Fibroblast of skin of back (primary cell): ENCODE measurements at regions not wholly inside any gene's neighbourhood (a gene's known extent, or its start where the extent isn't known, plus 50 kb on each side); places are given as distances from the start of the nearest gene placed in this dataset.
A peak's percentile ranks its signal among the peaks of the same experiment; 100 is the strongest.
"Not testable (repeated sequence)": the region's sequence is repeated elsewhere in the genome, so short reads cannot be mapped to it uniquely, and the experiment has no call there.

Experiments used
- DNase-seq: peaks from one replicate; pipeline ENCODE4 v3.0.0-alpha.2; 2013

GRCh38 chr2:39872748-39873147 lies 93.7 kb upstream of the THUMPD2 start:
- DNase-seq: no peak

GRCh38 chr2:39871291-39871761 lies 92.3 kb upstream of the THUMPD2 start:
- DNase-seq: peak; percentile 84

- DNase-seq: no peak
Observed at GRCh38 chr2:39870871-39871270, 91.8 kb upstream of the THUMPD2 start.

- DNase-seq: no peak
Observed at GRCh38 chr2:39867268-39867667, 88.2 kb upstream of the THUMPD2 start.

- no peak for DNase-seq
Observed at GRCh38 chr2:39865751-39866150, 86.7 kb upstream of the THUMPD2 start.

GRCh38 chr2:39863672-39864071 lies 84.6 kb upstream of the THUMPD2 start:
- DNase-seq: not testable (repeated sequence)

GRCh38 chr2:39860538-39860937 lies 81.5 kb upstream of the THUMPD2 start:
- no peak for DNase-seq

GRCh38 chr2:39858677-39859076 lies 79.6 kb upstream of the THUMPD2 start:
- no peak for DNase-seq

- DNase-seq: no peak
Observed at GRCh38 chr2:39855856-39856255, 76.8 kb upstream of the THUMPD2 start.

GRCh38 chr2:39854771-39855170 lies 75.7 kb upstream of the THUMPD2 start:
- DNase-seq: no peak

- DNase-seq: no peak
Observed at GRCh38 chr2:39852831-39853230, 73.8 kb upstream of the THUMPD2 start.

- no peak for DNase-seq
Observed at GRCh38 chr2:39851651-39852110, 72.6 kb upstream of the THUMPD2 start.

GRCh38 chr2:39851251-39851650 lies 72.2 kb upstream of the THUMPD2 start:
- DNase-seq: no peak

- no peak for DNase-seq
Observed at GRCh38 chr2:39849982-39850526, 71.0 kb upstream of the THUMPD2 start.

- DNase-seq: no peak
Observed at GRCh38 chr2:39849064-39849463, 70.0 kb upstream of the THUMPD2 start.

- DNase-seq: no peak
Observed at GRCh38 chr2:39845460-39846146, 66.5 kb upstream of the THUMPD2 start.

- DNase-seq: no peak
Observed at GRCh38 chr2:39839261-39839848, 60.3 kb upstream of the THUMPD2 start.

GRCh38 chr2:39838589-39838988 lies 59.5 kb upstream of the THUMPD2 start:
- no peak for DNase-seq

- DNase-seq: peak; percentile 36
Observed at GRCh38 chr2:39837856-39838453, 58.9 kb upstream of the THUMPD2 start.

GRCh38 chr2:39836638-39837037 lies 57.6 kb upstream of the THUMPD2 start:
- no peak for DNase-seq

GRCh38 chr2:39834426-39834825 lies 55.4 kb upstream of the THUMPD2 start:
- no peak for DNase-seq

- not testable (repeated sequence) for DNase-seq
Observed at GRCh38 chr2:39830610-39831009, 51.6 kb upstream of the THUMPD2 start.
